Stimulated activated CD8-positive, alpha-beta memory T cell treated with anti-CD3 and anti-CD28 coated beads, Interleukin-4, amount 100 ng/mL, for 48 hours (primary cell): ENCODE measurements at regions not wholly inside any gene's neighbourhood (a gene's known extent, or its start where the extent isn't known, plus 50 kb on each side); places are given as distances from the start of the nearest gene placed in this dataset.

Source experiments
- DNase-seq: peaks from one replicate; pipeline ENCODE4 v3.0.0-alpha.2; 2020

DNA sequence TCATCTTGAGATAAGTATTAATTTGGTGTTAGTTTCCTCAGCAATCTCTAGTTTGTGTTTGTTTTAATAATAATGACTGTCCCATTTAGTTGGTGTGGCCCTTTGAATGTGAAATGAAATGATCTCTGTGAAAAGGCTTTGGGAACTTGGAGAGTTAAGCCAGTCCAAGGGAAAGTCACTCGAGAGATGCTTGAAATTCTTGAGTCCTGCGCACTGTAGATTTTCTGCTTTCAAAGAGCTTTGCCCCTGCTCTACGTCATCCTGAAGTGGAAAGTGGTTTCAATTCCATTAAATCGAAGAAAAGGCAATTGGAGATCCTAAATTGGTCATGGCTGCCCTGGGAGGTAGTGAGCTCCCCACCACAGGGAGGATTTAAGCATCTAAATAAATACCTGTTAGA lies 403.8 kb downstream of the ZNF536 start:
- no peak for DNase-seq

DNA sequence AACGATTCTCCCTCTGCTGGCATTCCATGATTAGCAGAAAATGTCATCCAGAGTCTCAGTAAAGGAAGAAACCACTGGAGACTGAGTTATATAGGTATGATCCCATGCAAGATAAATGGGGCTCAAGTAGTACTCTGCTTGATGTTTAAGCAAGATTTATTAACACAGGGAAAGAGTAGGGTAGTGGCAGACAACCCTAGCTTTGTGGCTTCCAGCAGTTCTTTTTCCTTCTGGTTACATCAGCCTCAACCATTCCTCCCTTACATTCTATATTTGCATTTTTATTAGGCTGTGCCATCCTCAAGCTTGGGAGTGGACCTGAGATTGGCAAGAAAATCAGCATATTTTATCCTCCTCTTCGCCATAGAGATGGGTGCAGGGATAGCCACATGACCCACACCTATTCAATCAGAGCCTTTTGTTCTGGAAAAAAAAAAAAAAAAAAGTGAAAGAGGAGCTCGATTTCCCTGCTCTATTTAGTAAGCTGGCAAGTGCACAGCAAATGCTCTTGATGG lies 402.1 kb downstream of the ZNF536 start:
- DNase-seq, result no peak

- DNase-seq, result no peak
Measured at GRCh38 chr19:30762651-30763050, 390.5 kb downstream of the ZNF536 start.

GRCh38 chr19:30760014-30760413 lies 387.8 kb downstream of the ZNF536 start:
- no peak for DNase-seq

DNA sequence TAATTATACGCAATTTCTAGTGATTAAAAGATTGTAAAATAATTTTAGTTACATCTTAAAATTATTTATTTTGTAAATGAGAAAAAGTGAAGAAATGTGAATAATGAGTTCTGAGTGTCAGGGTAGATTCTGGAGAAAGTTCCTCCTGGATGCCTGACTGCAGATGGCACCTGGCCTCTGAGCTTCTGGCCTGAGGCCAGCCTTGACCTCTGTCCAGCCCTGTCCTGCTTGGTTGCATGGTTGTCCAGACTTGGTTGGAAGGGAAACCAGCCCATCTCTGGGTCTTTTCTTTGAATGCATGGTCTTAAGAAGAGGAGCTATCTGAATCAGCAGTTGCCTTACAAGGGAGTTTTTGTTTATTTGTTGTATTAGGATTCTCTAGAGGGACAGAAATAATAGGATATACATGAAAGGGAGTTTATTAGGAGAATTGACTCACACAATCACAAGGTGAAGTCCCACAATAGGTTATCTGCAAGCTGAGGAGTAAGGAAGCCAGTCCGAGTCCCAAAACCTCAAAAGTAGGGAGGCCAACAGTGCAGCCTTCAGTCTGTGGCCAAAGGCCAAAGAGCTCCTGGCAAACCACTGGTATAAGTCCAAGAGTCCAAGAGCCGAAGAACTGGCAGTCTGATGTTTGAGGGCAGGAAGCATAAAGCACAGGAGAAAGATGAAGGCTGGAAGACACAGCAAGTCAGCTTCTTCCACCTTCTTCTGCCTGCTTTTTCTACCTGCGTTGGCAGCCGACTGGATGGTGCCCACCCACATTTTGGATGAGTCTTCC lies 385.8 kb downstream of the ZNF536 start:
- DNase-seq, result no peak

DNA sequence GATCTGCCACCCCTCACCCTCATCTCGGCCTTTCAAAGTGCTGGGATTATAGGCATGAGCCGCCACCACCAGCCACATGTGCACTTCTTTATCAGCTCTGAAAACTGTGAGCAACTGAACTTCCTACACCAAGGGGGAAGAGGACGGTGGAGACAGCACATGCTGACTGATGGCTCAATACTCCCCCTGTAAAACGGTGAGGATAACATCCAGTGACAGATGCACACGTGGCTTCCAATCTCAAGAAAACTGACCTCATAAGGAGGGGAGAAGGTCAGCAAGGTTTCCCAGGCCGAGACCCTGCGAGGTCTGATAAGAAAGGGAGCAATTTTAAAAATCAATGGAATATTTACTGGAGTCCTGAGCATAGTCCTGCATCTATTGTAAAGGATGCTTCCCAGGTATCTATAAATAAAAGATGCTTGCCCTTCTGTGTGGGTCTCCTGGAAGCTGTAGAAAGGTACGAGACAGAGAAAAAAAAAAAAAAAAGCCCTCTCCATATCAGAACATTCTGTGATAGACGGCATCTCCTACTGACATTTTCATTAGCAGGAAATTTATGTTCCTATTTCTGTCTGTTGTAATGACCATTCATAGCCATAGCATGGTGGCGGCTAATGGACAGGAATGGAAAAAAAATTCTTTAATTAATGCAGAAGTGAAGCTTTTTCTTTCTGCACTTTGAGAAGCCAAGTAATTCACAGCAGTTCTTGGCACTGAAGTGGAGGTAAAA lies 385.1 kb downstream of the ZNF536 start:
- DNase-seq, result no peak

- DNase-seq, result no peak
Measured at GRCh38 chr19:30755581-30755980, 383.4 kb downstream of the ZNF536 start.

GRCh38 chr19:30754162-30754561 lies 382.0 kb downstream of the ZNF536 start:
- DNase-seq, result no peak

DNA sequence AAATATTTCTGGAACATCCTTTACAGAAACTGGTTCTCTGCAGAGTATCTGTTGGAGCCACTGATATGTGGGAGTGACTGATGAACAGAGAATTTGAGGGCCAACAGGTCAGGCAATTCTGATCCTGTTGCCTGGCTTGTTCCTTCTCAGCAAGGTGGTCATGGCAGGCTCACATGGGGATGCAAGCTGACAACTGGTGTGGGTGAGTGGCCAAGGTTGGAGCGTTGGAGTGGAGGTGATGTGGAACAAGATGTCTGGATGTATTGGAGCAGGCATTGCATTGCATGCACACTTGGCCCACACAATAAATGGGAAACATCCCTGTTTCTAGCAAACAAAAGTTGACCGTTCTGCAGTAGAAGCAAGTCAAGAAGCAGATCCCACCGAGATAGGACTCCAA lies 380.7 kb downstream of the ZNF536 start:
- no peak for DNase-seq

GRCh38 chr19:30752201-30752600 lies 380.0 kb downstream of the ZNF536 start:
- no peak for DNase-seq

DNA sequence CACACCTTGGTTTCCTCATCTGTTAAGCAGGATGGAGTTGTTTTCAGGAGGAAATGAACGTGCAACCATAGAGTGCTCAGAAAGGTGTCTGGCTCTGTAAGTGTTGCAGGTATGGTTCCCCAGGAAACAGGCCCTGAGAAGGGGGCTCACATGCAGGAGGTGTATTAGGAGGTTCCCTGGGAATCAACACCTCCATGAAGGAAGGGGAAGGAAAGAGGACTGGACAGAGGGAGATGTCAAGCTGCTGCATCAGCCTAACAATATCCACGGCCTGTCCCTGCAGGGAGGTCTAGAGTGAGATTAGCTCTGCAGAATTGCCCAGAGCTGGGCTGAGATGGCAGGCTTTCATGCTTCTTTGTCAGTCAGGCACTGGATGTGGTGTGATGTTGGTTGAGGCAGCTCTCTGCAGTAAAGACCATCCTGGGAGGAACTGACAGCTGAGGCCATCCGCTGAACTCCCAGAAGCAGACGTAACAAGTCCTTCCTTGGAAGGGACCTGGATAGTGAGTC lies 373.3 kb downstream of the ZNF536 start:
- no peak for DNase-seq

DNA sequence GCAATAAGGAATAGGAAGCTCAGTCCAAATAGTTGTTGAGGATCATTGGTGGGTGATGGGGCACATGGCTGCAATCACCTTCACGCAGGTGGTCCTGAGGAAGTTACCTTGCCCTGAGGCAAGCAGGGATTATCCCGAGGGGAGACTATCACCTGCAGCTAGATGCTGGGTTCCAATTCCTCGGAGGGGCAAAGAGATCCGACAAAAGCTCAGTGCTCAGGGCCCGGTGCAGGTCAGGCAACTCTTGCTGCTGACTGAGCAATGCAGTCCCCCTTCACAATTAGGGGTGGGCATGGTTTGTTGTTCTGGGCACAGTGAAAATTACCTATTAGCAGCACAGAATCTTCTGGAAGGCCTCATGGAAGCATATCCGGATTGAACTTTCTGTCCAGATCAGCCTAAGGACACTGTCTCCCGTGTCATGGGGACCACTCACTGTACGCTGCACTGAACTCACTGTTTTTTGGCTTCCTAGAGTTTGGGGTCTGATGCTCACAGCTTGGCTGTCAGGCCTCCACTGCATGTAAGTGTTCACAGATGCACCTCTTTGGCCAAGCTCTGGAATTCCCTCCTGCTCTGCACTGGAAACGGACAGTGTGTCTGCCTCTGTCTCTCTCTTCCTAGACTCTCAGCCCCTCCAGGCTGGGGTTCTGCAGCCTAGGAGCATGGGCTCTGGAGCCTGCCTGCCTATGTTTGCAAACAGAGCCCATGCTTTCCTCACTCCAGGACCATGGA lies 372.7 kb downstream of the ZNF536 start:
- DNase-seq, result no peak

GRCh38 chr19:30743702-30744101 lies 371.5 kb downstream of the ZNF536 start:
- DNase-seq, result no peak

GRCh38 chr19:30743011-30743410 lies 370.8 kb downstream of the ZNF536 start:
- DNase-seq, result no peak

DNA sequence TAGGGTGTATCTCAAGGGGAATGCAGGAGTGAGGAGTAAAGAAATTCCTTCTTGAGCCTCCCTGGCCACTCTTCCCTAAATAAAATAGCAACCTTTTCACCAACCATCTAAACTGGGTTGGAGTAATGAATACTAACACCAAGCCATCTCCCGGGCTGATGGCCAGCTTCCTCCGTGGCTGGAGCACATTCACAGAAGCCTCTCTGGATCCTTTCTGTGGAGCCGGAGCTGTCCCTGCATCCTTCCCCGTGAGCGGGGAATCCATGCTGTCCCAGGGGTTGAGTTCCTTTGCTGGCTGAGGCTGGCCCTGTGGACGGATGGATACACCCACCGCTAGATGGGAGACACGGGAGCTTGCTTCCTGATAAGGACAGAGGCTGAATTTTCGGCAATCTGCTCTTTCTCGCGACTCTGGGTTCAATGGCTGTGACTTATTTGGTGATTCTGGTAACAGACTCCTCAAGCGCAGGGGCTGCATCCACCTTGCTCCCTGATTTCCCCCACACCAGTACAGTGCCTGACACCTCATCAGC lies 370.3 kb downstream of the ZNF536 start:
- DNase-seq, result no peak

GRCh38 chr19:30741566-30741965 lies 369.4 kb downstream of the ZNF536 start:
- DNase-seq, result no peak

DNA sequence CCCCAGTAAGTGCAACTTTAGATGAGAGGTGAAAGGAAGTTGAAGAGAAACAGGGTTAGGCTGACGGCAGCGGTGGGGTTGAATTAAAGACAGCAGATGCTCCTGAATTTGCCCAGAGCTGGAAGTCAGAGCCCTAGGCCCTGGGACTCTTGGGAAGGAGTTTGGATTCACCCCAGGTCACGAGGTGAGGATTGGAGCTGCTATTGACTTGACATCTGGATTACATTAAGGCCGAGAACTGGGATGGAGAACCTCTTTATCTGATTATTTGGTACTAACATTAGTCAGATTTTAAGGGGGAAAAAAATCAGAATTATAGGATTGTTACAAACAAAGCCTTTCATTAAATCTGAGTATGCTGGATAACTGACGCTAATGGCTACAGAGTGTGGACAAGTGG lies 367.2 kb downstream of the ZNF536 start:
- no peak for DNase-seq

DNA sequence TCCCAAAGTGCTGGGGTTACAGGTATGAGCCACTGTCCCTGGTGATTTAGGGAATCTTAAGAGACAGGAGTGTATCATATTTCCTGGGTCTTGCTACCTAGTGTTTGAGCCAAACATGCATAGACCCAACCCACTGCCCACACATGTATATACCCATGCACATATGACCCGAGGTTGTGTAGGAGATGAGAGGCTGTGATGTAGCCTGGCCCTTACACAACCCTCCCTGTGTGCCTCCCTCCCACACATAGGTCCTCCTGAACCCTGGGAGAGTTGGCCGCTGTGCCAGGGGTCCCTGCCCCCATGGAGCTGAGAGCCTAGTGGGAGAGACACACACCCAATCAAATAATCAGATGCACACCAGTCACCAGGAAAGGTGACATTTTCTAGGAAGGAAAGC lies 365.9 kb downstream of the ZNF536 start:
- DNase-seq, result no peak

DNA sequence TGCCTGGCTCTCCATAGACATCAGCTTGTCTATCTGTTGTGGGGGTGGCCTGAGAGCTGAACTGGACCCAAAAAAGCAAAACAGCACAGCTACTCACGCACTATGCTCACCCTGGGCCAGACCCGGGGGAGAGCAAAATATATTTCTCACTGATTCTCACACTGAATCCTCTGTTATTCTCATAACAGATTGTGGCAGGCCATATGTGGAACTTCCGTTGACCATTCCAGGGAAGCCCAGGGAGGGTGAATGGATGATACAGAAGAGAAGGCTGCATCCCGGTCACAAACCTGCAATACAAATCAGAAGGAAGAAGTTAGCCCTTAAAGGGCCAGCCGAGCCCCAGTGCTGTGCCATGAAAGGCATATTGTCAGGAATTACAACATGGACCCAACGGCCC lies 362.5 kb downstream of the ZNF536 start:
- no peak for DNase-seq

DNA sequence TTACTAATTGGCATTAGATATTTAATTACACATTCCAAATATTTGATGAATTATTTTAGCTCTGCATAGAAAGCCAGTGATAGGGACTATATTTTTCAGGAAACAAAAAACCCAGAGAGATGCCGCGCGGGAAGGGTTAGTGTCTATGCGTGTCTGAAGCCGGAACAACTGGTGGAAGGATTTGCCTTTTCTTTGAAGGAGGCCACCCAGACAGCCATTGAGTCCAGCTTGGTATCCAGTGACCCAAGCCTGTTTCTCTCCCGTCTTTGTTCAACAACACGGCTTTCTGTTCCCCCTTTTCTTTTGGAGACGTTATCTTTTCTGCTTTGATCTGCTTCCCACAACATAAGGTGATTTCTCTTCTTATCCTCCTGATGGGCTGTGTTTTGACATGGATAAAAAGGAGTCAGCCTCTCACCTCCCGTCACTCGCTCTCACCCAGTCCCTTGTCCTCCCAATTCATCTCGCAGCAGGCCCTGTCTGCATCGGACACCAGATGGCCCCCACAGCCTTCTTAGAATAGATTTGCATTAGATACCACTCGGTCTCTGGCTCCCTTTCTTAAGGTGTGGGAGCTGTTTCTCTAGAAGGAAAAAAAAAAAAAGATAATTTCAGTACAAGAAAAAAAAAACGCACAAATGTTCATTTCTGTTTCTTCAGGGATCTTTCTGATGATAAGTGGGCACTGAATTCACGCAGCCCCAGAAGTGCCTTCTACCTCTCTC lies 361.8 kb downstream of the ZNF536 start:
- DNase-seq, result no peak

GRCh38 chr19:30731591-30731990 lies 359.4 kb downstream of the ZNF536 start:
- DNase-seq, result no peak

DNA sequence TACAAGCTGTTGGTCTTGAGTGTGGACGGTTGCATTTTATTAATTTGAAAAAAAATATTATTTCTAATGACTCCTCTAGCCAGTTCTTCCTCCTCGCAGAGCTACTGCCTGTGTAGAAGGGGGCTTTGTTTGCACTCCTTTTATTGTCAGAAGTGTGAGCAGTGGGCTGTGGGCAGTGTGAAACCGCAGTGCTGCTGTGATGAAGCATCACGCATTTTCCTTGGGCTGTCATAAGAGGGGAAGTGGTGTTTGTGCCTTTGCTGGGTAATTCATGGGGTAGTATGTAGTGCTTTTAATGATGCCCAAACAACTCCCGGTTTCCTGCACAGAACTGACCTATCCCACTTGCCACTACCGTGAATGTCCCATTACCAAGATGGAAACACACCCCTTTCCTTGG lies 357.3 kb downstream of the ZNF536 start:
- DNase-seq, result no peak
